Suprapubic skin (tissue), 4 donors: ENCODE measurements at regions not wholly inside any gene's neighbourhood (a gene's known extent, or its start where the extent isn't known, plus 50 kb on each side); places are given as distances from the start of the nearest gene placed in this dataset.

Experiments used
- DNase-seq, 2 donors: peaks; one replicate each; pipeline ENCODE4 v3.0.0-alpha.2; 2019; ENCODE audit warnings: low spot score in 2 of 2
- H3K27ac ChIP-seq: fragments of 200-600 bp; sonication (generic); one replicate; pipeline ENCODE4 v1.5.1; 2019
- H3K27me3 ChIP-seq: fragments of 200-600 bp; sonication (generic); one replicate; pipeline ENCODE4 v1.5.1; 2019
- H3K36me3 ChIP-seq: fragments of 200-600 bp; sonication (generic); one replicate; pipeline ENCODE4 v1.5.1; 2019
- H3K4me1 ChIP-seq: fragments of 200-600 bp; sonication (generic); one replicate; pipeline ENCODE4 v1.5.1; 2019
- H3K4me3 ChIP-seq: fragments of 200-600 bp; sonication (generic); one replicate; pipeline ENCODE4 v1.5.1; 2019; ENCODE audit warnings: mild to moderate bottlenecking
- H3K9me3 ChIP-seq: fragments of 200-600 bp; sonication (generic); one replicate; pipeline ENCODE4 v1.5.1; 2019
- CTCF ChIP-seq, 2 donors: fragments of 200-600 bp in 1 of 2; fragments of 450-650 bp in 1 of 2; sonication (generic) in 1 of 2; IDR thresholded peaks; one replicate each; pipeline ENCODE4 v1.5.1; 2016 to 2019; ENCODE audit warnings: antibody characterized with exemption in 2 of 2, mild to moderate bottlenecking in 1 of 2, moderate library complexity in 1 of 2
- EP300 ChIP-seq: sonication (generic); formaldehyde crosslinking; IDR thresholded peaks from one replicate; pipeline ENCODE4 v1.6.1; 2017; ENCODE audit warnings: antibody characterized with exemption
- POLR2A ChIP-seq, 2 donors: fragments of 450-650 bp; IDR thresholded peaks; one replicate each; pipeline ENCODE4 v1.6.1; 2017; ENCODE audit warnings: antibody characterized with exemption in 2 of 2, mild to moderate bottlenecking in 2 of 2, moderate library complexity in 2 of 2
- POLR2AphosphoS5 ChIP-seq, 3 donors: sonication (generic); formaldehyde crosslinking; IDR thresholded peaks; one replicate each; pipeline ENCODE4 v1.6.1; 2017; ENCODE audit warnings: antibody characterized with exemption in 3 of 3
- WGBS: methylation state at CpG from one replicate; pipeline ENCODE4 v1.1.5; 2018; 5-methylcytosine and 5-hydroxymethylcytosine counted together

GRCh38 chr4:1489639-1489995 lies 83.4 kb upstream of the NKX1-1 start:
- Histone ChIP-seq H3K36me3 (no peaks in the 10 kb centered on the region), H3K9me3 (no peaks in the 10 kb centered on the region), H3K27ac (no peak overlapping the region), H3K4me1 (no peaks in the 10 kb centered on the region), H3K27me3 (peaks cover 69% of the 10 kb centered on the region), H3K4me3 (no peak overlapping the region)
- no peak for DNase-seq
- no peak for TF ChIP-seq POLR2A (IDR thresholded peaks at IDR 0.05)
- no peak for TF ChIP-seq POLR2AphosphoS5 (IDR thresholded peaks at IDR 0.05)
- no peak for TF ChIP-seq EP300
- TF ChIP-seq CTCF (IDR thresholded peaks at IDR 0.05), result no peak
- WGBS, result no CpG with 5 or more reads among the region's 9 CpGs

- H3K27ac ChIP-seq, result no peak overlapping the region
- DNase-seq, result peak in 1 of 2 donors; percentile 69
- peaks cover 65% of the 10 kb centered on the region for H3K27me3 ChIP-seq
- no peaks in the 10 kb centered on the region for H3K4me1 ChIP-seq
- TF ChIP-seq POLR2A (IDR thresholded peaks at IDR 0.05) (no peak), EP300 (no peak), POLR2AphosphoS5 (IDR thresholded peaks at IDR 0.05) (no peak), CTCF (IDR thresholded peaks at IDR 0.05) (no peak)
- WGBS, result 54% methylated on average over 13 of the region's 28 CpGs
- H3K36me3 ChIP-seq, result no peaks in the 10 kb centered on the region
- no peaks in the 10 kb centered on the region for H3K9me3 ChIP-seq
- no peak overlapping the region for H3K4me3 ChIP-seq
Measured at GRCh38 chr4:1488831-1489638, 82.8 kb upstream of the NKX1-1 start.

- Histone ChIP-seq H3K9me3 (no peaks in the 10 kb centered on the region), H3K27ac (no peak overlapping the region), H3K4me3 (no peak overlapping the region), H3K36me3 (no peaks in the 10 kb centered on the region), H3K4me1 (no peaks in the 10 kb centered on the region), H3K27me3 (peaks cover 59% of the 10 kb centered on the region)
- peak in 1 of 2 donors; percentile 38 for DNase-seq
- WGBS, result 91% methylated on average over 6 of the region's 7 CpGs
- TF ChIP-seq POLR2AphosphoS5 (IDR thresholded peaks at IDR 0.05) (no peak), POLR2A (IDR thresholded peaks at IDR 0.05) (no peak), EP300 (no peak), CTCF (IDR thresholded peaks at IDR 0.05) (no peak)
Measured at GRCh38 chr4:1488357-1488756, 82.1 kb upstream of the NKX1-1 start.

- DNase-seq, result no peak
- TF ChIP-seq CTCF (IDR thresholded peaks at IDR 0.05) (no peak), POLR2AphosphoS5 (IDR thresholded peaks at IDR 0.05) (no peak), EP300 (no peak), POLR2A (IDR thresholded peaks at IDR 0.05) (no peak)
- Histone ChIP-seq H3K36me3 (no peaks in the 10 kb centered on the region), H3K9me3 (no peaks in the 10 kb centered on the region), H3K27ac (no peak overlapping the region), H3K4me3 (no peak overlapping the region), H3K27me3 (peaks cover 53% of the 10 kb centered on the region), H3K4me1 (no peaks in the 10 kb centered on the region)
- 86% methylated on average over 8 of the region's 8 CpGs for WGBS
Measured at GRCh38 chr4:1487761-1488160, 81.5 kb upstream of the NKX1-1 start.

GRCh38 chr4:1487106-1487505 lies 80.9 kb upstream of the NKX1-1 start:
- Histone ChIP-seq H3K4me3 (no peak overlapping the region), H3K36me3 (no peaks in the 10 kb centered on the region), H3K27ac (no peak overlapping the region), H3K9me3 (no peaks in the 10 kb centered on the region), H3K4me1 (no peaks in the 10 kb centered on the region), H3K27me3 (peaks cover 47% of the 10 kb centered on the region)
- peak in 1 of 2 donors; percentile 67 for DNase-seq
- WGBS, result 94% methylated on average over 9 of the region's 9 CpGs
- no peak for TF ChIP-seq POLR2AphosphoS5 (IDR thresholded peaks at IDR 0.05)
- no peak for TF ChIP-seq EP300
